ENCODE measurements at regions not wholly inside any gene's neighbourhood (a gene's known extent, or its start where the extent isn't known, plus 50 kb on each side); places are given as distances from the start of the nearest gene placed in this dataset.

DNA sequence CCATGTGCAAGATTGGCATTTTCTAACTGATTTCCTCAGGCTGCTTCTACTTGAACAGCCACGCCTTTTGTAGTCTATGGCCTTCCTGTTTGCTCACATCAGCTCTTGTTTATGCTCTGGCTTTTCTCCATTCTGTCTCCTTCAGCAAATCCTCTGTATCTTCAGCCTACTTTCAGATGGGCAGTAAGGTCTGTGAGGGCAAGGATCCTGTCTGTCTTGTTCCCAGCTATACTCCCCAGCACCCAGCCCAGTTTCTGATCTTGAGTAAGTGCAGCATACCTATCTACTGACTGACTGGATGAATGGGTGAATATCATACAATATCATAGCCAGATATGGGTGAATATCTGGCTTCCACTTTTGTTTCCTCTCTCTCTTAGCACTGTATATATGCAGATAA lies 438.1 kb downstream of the LMO4 start:
- no peak for DNase-seq

- DNase-seq = no peak
Measured at GRCh38 chr1:87778896-87779295, 450.2 kb downstream of the LMO4 start.

DNA sequence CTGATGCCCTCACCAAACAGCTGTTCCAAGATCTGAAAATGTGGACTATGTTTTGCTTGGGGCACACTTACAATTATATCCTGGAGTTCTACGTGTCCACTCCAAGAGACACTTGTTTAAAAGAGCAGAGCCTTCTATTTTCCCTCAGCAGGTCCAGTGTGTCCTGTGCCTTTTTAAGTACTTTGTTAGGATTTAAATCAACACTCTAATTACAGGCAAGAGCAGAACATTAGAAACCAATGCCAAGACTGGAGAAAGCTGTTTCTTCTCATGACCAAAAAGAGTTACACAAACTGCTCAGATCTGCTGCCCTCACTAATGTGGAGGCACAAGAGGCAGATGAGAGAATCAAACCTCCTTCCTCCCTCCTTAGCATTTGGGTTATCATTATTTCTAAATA lies 452.9 kb downstream of the LMO4 start:
- no peak for DNase-seq

GRCh38 chr1:87783315-87783714 lies 454.6 kb downstream of the LMO4 start:
- DNase-seq = no peak

DNA sequence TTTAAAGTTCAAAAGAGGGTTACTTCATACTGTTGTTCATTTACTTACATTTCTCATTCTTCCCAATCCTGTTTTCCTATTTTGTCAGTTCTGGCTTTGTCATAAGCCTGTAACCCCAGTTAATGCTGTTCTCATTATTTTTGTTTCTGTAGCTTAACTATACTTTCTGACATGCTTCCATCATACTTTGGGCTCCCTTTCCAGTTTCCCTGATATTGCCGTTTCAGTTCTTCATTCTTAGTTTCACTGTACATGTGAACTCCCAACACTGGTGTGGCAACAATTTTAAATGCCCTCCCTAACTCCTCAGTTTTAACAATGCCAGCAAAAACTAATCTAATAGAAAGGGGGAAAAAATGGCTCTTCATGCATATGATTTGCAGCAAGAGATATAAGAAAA lies 456.7 kb downstream of the LMO4 start:
- DNase-seq = no peak

GRCh38 chr1:87786229-87786628 lies 457.5 kb downstream of the LMO4 start:
- DNase-seq = no peak

DNA sequence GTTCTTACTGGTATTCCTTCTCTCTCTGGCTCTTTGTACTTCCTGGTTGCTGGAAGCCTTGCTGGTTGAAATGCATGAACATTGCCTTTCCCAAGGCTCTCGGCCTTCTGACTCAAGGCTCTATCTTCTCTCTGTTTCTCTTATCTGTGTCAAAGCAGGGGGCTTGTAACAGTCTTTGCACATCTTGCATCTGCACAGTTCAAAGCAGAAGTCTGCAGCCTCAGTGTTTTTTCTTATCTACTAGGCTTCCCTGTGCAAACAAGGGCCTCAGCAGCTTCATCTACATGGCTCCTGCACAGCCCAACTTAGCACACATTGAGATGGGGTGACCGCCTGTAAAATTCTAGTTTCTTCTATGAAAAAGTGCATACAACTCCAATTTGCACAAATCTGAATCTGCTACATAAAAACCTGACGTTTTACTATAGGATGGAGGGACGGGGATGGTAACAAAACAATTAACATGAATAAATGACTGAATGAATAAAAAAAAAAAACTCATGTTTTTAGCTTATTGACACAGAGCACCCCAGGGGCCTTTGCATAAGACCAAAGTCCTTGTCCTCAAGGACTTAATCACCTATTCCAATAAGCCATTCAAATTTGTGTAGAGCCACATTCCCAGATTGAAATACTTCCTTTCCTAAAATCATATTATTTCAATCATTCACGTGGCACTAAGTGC lies 458.3 kb downstream of the LMO4 start:
- DNase-seq = no peak

- DNase-seq = no peak
Measured at GRCh38 chr1:87787551-87787950, 458.9 kb downstream of the LMO4 start.

GRCh38 chr1:87790756-87791155 lies 462.1 kb downstream of the LMO4 start:
- no peak for DNase-seq

DNA sequence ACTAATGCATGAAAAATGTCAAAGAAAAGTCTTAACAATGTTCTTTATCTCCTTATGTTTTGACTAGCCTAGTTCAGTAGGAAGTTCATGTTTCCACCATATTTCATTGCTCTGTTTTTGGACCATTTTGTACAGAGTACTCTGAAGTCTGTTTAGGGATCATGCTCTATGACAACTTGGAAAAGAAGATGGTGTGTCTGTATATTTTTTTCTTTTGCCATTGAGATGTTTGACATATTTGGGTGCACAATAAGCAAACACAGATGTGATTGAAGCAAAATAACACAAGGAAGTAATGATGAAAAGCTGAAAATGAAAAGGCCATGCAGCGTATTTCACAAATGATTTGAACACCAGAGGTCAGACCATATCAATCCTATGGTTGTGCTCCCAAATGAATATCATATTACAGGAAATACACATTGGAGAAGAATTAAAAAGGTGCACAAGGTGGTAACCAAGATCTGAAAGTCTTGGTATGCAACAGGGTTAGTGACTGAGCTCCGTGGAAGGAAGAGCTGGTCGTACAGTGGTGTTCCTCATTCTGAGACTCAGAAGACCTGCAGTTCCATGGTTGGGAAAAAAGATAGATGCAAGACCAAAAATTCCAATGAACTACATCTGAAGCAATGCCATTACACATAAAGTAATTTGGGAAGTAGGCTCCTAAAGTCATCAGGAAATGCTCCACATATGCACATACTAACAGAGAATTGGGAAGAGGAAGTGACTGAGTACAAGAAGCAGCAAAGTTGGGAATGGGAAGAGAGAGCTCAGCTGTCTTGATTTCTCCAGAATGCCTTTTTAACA lies 463.5 kb downstream of the LMO4 start:
- no peak for DNase-seq

- no peak for DNase-seq
Measured at GRCh38 chr1:87794788-87795614, 466.3 kb downstream of the LMO4 start.

DNA sequence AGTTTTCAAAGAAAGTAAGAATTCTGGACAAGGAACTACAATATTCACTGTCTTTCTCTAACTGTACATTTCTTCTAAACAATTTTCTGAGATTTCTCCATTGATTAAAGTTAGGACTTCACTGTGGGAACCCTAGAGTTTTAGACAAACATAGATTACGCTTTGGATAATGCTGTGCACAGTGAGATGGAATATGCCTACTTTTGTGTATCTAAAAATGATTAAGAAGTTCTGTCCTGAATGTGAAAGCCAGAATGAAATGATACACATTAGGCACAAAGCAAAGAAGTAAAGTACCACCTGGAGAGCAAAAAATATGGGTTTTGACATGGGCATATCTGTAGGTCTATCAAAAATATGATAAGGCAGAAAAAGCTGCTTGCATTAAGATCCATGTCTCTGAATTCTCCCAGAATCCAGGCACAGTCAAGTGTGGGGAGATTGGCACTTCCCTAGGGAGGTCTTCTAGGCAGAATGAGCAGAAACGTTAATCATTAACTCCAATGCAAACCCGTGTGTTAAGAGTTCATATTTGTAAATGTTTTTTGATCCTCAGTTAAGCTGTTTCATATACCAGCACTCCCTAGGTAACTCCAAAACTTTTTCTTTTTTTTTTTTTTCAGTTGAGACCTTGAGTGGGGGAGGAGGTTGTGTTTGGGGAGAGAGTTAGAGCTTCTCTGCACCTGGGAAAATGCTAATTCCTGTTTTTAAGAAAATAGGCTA lies 467.1 kb downstream of the LMO4 start:
- DNase-seq = no peak

DNA sequence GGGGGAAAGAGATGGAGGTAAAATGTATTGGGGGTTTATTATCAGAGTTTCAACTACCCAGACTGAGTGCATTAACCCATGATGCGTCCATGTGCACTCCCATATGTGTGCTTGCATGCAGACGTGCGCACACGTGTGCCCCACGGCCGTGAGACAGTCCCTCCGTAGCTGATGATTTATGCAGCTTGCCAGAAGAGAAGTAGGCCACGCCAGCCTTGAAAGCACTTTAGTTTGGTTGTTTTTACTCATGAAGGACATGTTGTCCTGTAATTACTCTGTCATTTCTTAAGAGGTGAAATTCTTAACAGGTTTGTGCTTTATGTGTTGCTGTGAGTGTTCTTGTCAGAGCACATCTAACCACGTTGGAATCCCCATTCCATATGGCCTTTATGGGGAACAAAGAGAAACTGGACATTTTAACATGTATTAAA lies 467.8 kb downstream of the LMO4 start:
- no peak for DNase-seq

GRCh38 chr1:87799451-87799850 lies 470.8 kb downstream of the LMO4 start:
- DNase-seq = no peak

- DNase-seq = no peak
Measured at GRCh38 chr1:87800006-87800405, 471.3 kb downstream of the LMO4 start.

DNA sequence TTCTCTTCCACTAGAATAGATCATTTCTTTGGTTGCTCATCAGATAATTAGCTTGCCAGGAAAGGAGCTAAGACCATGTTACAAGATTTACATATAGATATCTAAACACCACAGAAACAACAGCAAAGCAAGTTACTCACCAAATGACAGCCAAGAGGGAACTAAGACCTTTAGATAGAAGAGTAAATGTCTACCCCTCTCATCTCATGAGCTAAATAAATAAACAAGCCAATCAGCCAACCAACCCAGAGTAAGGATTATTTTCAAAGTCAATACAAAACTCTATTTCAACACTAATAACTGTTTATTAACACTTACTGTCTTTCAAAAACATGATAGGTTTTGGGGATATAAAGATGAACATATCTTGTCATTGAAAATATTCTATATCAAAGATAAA lies 474.7 kb downstream of the LMO4 start:
- DNase-seq = no peak

DNA sequence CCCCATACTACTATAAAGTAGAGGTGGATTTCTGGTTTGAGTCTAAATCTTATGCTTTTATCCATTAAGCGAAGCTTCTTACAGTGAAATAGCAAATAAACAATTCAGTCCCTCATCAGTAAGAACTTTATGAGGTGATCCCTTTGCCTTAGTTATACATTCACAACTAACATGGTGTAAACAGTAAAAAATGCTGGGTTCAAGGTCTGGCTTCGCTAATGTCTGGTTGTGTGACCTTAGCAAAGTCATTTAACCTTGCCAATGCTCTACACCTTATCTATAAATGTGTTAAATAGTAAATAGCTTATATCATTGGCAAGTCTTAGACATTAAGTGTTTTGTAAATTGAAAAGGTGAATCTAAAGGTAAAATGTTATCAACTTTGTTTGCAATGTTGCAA lies 475.4 kb downstream of the LMO4 start:
- no peak for DNase-seq

- DNase-seq = no peak
Measured at GRCh38 chr1:87805666-87806378, 477.1 kb downstream of the LMO4 start.

GRCh38 chr1:87806379-87807094 lies 477.9 kb downstream of the LMO4 start:
- no peak for DNase-seq

- DNase-seq = no peak
Measured at GRCh38 chr1:87810166-87810565, 481.5 kb downstream of the LMO4 start.
